Fibroblast of the aortic adventitia (primary cell): ENCODE measurements at regions not wholly inside any gene's neighbourhood (a gene's known extent, or its start where the extent isn't known, plus 50 kb on each side); places are given as distances from the start of the nearest gene placed in this dataset.
"Not testable (repeated sequence)": the region's sequence is repeated elsewhere in the genome, so short reads cannot be mapped to it uniquely, and the experiment has no call there.

ENCODE experiments used
- DNase-seq: peaks from one replicate; pipeline ENCODE4 v3.0.0-alpha.2; 2010; ENCODE audit warnings: low read depth
- H3K4me3 ChIP-seq: 2 replicates; pipeline ENCODE4 v1.5.1; 2011; ENCODE audit warnings: low read depth, mild to moderate bottlenecking, control low read depth, low read length, moderate library complexity
- CTCF ChIP-seq: IDR thresholded peaks from 2 replicates; pipeline ENCODE4 v1.5.1; 2011; ENCODE audit warnings: mild to moderate bottlenecking, low read length, control low read depth, inconsistent platforms; ENCODE audit not compliant: insufficient read depth

- no peak for DNase-seq
- no peak overlapping the region for H3K4me3 ChIP-seq
- no peak for TF ChIP-seq CTCF
Observed at GRCh38 chr6:20263059-20263458, 50.8 kb upstream of the MBOAT1 start.

GRCh38 chr6:20265842-20266241, 53.6 kb upstream of the MBOAT1 start:
- no peak for TF ChIP-seq CTCF
- DNase-seq = no peak
- H3K4me3 ChIP-seq = no peak overlapping the region

- H3K4me3 ChIP-seq = no peak overlapping the region
- DNase-seq = no peak
Observed at GRCh38 chr6:20266851-20267608, 54.8 kb upstream of the MBOAT1 start.

GRCh38 chr6:20269181-20269580, 56.9 kb upstream of the MBOAT1 start:
- TF ChIP-seq CTCF = no peak
- DNase-seq = no peak
- H3K4me3 ChIP-seq = no peak overlapping the region

More at GRCh38 chr6:20266851-20267608, 54.8 kb upstream of the MBOAT1 start:
- TF ChIP-seq CTCF = no peak

- H3K4me3 ChIP-seq = no peak overlapping the region
- no peak for TF ChIP-seq CTCF
- no peak for DNase-seq
Observed at GRCh38 chr6:20271818-20272217, 59.5 kb upstream of the MBOAT1 start.

GRCh38 chr6:20274137-20274536, 61.9 kb upstream of the MBOAT1 start:
- H3K4me3 ChIP-seq = no peak overlapping the region
- TF ChIP-seq CTCF = no peak
- no peak for DNase-seq

GRCh38 chr6:20275837-20276236, 63.6 kb upstream of the MBOAT1 start:
- not testable (repeated sequence) for H3K4me3 ChIP-seq, DNase-seq

GRCh38 chr6:20277724-20278123, 65.5 kb upstream of the MBOAT1 start:
- not testable (repeated sequence) for DNase-seq, H3K4me3 ChIP-seq
